HFFc6 (cell line): ENCODE measurements at regions not wholly inside any gene's neighbourhood (a gene's known extent, or its start where the extent isn't known, plus 50 kb on each side); places are given as distances from the start of the nearest gene placed in this dataset.

ENCODE experiments used
- DNase-seq: peaks from one replicate; pipeline ENCODE4 v3.0.0-alpha.2; 2018
- H3K27ac Mint-ChIP-seq: 2 replicates; pipeline ENCODE4 v1.8.0; 2020; ENCODE audit warnings: mild to moderate bottlenecking, mixed read lengths
- H3K27me3 Mint-ChIP-seq: 2 replicates; pipeline ENCODE4 v1.8.0; 2021; ENCODE audit warnings: mild to moderate bottlenecking, moderate library complexity, mixed read lengths; ENCODE audit not compliant: insufficient read depth
- H3K36me3 Mint-ChIP-seq: 2 replicates; pipeline ENCODE4 v1.8.0; 2021; ENCODE audit warnings: low read depth, mixed read lengths
- H3K4me1 Mint-ChIP-seq: 2 replicates; pipeline ENCODE4 v1.8.0; 2020; ENCODE audit warnings: low read depth, mixed read lengths
- H3K4me3 Mint-ChIP-seq: 2 replicates; pipeline ENCODE4 v1.8.0; 2020; ENCODE audit warnings: mild to moderate bottlenecking, moderate library complexity, mixed read lengths
- H3K9me3 Mint-ChIP-seq: 2 replicates; pipeline ENCODE4 v1.8.0; 2020; ENCODE audit warnings: mild to moderate bottlenecking, mixed read lengths
- CTCF ChIP-seq: fragments of 200-600 bp; sonication (generic); IDR thresholded peaks from 2 replicates; pipeline ENCODE4 v1.5.0; 2021; ENCODE audit warnings: antibody characterized with exemption, mild to moderate bottlenecking

GRCh38 chr7:110050785-110051184, 1040.1 kb upstream of the LRRN3 start:
- no peak overlapping the region for H3K4me3 Mint-ChIP-seq

GRCh38 chr7:110051372-110051771, 1039.6 kb upstream of the LRRN3 start:
- Mint-ChIP-seq H3K9me3 (no peaks in the 10 kb centered on the region), H3K36me3 (no peaks in the 10 kb centered on the region; the same call in 1 of the 2 replicates), H3K4me1 (peaks cover 27% of the 10 kb centered on the region), H3K4me3 (no peak overlapping the region), H3K27me3 (no peaks in the 10 kb centered on the region; the same call in 1 of the 2 replicates), H3K27ac (no peak overlapping the region)
- no peak for TF ChIP-seq CTCF
- no peak for DNase-seq

More at GRCh38 chr7:110050785-110051184, 1040.1 kb upstream of the LRRN3 start:
- Mint-ChIP-seq H3K9me3 (no peaks in the 10 kb centered on the region), H3K27ac (no peak overlapping the region), H3K36me3 (no peaks in the 10 kb centered on the region; the same call in 1 of the 2 replicates), H3K27me3 (no peaks in the 10 kb centered on the region; the same call in 1 of the 2 replicates), H3K4me1 (peaks cover 27% of the 10 kb centered on the region)
- no peak for TF ChIP-seq CTCF
- DNase-seq: peak; percentile 4

GRCh38 chr7:110056331-110056730, 1034.6 kb upstream of the LRRN3 start:
- no peak for TF ChIP-seq CTCF
- Mint-ChIP-seq H3K27ac (no peak overlapping the region), H3K36me3 (no peaks in the 10 kb centered on the region), H3K9me3 (no peaks in the 10 kb centered on the region), H3K4me1 (peaks cover 4% of the 10 kb centered on the region), H3K27me3 (no peaks in the 10 kb centered on the region; the same call in 1 of the 2 replicates), H3K4me3 (no peak overlapping the region)
- DNase-seq: no peak

- H3K4me3 Mint-ChIP-seq: no peak overlapping the region
- no peaks in the 10 kb centered on the region for H3K9me3 Mint-ChIP-seq
- no peaks in the 10 kb centered on the region; the same call in 1 of the 2 replicates for H3K27me3 Mint-ChIP-seq
- H3K27ac Mint-ChIP-seq: no peak overlapping the region
- no peaks in the 10 kb centered on the region for H3K36me3 Mint-ChIP-seq
- TF ChIP-seq CTCF: no peak
- no peaks in the 10 kb centered on the region for H3K4me1 Mint-ChIP-seq
- no peak for DNase-seq
These were observed 1032.5 kb upstream of the LRRN3 start for GRCh38 chr7:110058401-110058800.

GRCh38 chr7:110061387-110061786, 1029.5 kb upstream of the LRRN3 start:
- no peak for TF ChIP-seq CTCF
- DNase-seq: no peak
- no peak overlapping the region for H3K4me3 Mint-ChIP-seq
- H3K27me3 Mint-ChIP-seq: no peaks in the 10 kb centered on the region; the same call in 1 of the 2 replicates
- H3K27ac Mint-ChIP-seq: no peak overlapping the region
- no peaks in the 10 kb centered on the region for H3K4me1 Mint-ChIP-seq
- H3K9me3 Mint-ChIP-seq: no peaks in the 10 kb centered on the region
- H3K36me3 Mint-ChIP-seq: no peaks in the 10 kb centered on the region

- Mint-ChIP-seq H3K27ac (no peak overlapping the region), H3K9me3 (no peaks in the 10 kb centered on the region), H3K4me1 (no peaks in the 10 kb centered on the region), H3K27me3 (no peaks in the 10 kb centered on the region; the same call in none of the 2 replicates), H3K36me3 (no peaks in the 10 kb centered on the region; the same call in 1 of the 2 replicates), H3K4me3 (no peak overlapping the region)
- DNase-seq: no peak
- no peak for TF ChIP-seq CTCF
These were observed 1025.8 kb upstream of the LRRN3 start for GRCh38 chr7:110065121-110065520.
